K562 (cell line): ENCODE measurements at regions not wholly inside any gene's neighbourhood (a gene's known extent, or its start where the extent isn't known, plus 50 kb on each side); places are given as distances from the start of the nearest gene placed in this dataset.
A peak's percentile ranks its signal among the peaks of the same experiment; 100 is the strongest.

Source experiments
- BRF1 ChIP-seq: IDR thresholded peaks from 3 replicates; pipeline ENCODE4 v1.6.1; 2011; ENCODE audit warnings: borderline replicate concordance, mild to moderate bottlenecking; ENCODE audit not compliant: insufficient read length; ENCODE audit errors: extremely low read depth
- CHD4 ChIP-seq: fragments of 200-600 bp; sonication (generic); IDR thresholded peaks from 3 replicates; pipeline ENCODE4 v1.6.1; 2012; ENCODE audit warnings: low read depth, mild to moderate bottlenecking, mixed read lengths, low read length, inconsistent platforms; ENCODE audit not compliant: insufficient read depth, insufficient replicate concordance, poor library complexity, severe bottlenecking
- FOXK2 ChIP-seq, 2 experiments: fragments of 450-650 bp; IDR thresholded peaks in 1 of 2; conservative IDR thresholded peaks in 1 of 2; 2 replicates each; pipeline ENCODE4 v1.6.1; 2016; ENCODE audit warnings: low read depth in 2 of 2, mild to moderate bottlenecking in 1 of 2
- IRF2 ChIP-seq: sonication (generic); formaldehyde crosslinking; IDR thresholded peaks from 2 replicates; pipeline ENCODE4 v1.8.1; 2022; ENCODE audit warnings: mild to moderate bottlenecking, missing genetic modification reagents
- KAT7 ChIP-seq: sonication (generic); formaldehyde crosslinking; IDR thresholded peaks from 2 replicates; pipeline ENCODE4 v1.8.0; 2022; ENCODE audit warnings: missing genetic modification reagents, mild to moderate bottlenecking, borderline replicate concordance
- KLF1 ChIP-seq: fragments of 450-650 bp; IDR thresholded peaks from 2 replicates; pipeline ENCODE4 v1.6.1; 2016; ENCODE audit warnings: missing genetic modification characterization, missing compliant biosample characterization
- KLF6 ChIP-seq: fragments of 250-450 bp; sonication (Bioruptor Pico); IDR thresholded peaks from 2 replicates; pipeline ENCODE4 v1.4.0; 2020; ENCODE audit warnings: mild to moderate bottlenecking, moderate library complexity, borderline replicate concordance
- MYC ChIP-seq, 2 experiments: fragments of 250-450 bp in 1 of 2; sonication (Bioruptor Pico) in 1 of 2; IDR thresholded peaks; 2 replicates each; pipeline versions ENCODE4 v1.5.1 to v1.6.1; 2012 to 2021; ENCODE audit warnings: low read depth in 2 of 2, borderline replicate concordance in 1 of 2, improper control_type of control experiment in 1 of 2, low read length in 1 of 2, mild to moderate bottlenecking in 1 of 2, moderate library complexity in 1 of 2
- POLR2AphosphoS2 ChIP-seq: IDR thresholded peaks from 2 replicates; pipeline ENCODE4 v1.6.1; 2012; ENCODE audit warnings: low read length, improper control_type of control experiment
- SIN3B ChIP-seq: fragments of 450-650 bp; IDR thresholded peaks from 2 replicates; pipeline ENCODE4 v1.6.1; 2017; ENCODE audit warnings: low read depth, mild to moderate bottlenecking, moderate library complexity
- ZC3H4 ChIP-seq: sonication (generic); formaldehyde crosslinking; IDR thresholded peaks from 2 replicates; pipeline ENCODE4 v1.9.0; 2021; ENCODE audit warnings: missing genetic modification reagents, borderline replicate concordance
- ZNF212 ChIP-seq: fragments of 450-650 bp; formaldehyde crosslinking; IDR thresholded peaks from 2 replicates; pipeline ENCODE4 v1.4.0; 2020; ENCODE audit warnings: mild to moderate bottlenecking
- ZZZ3 ChIP-seq: fragments of 450-650 bp; IDR thresholded peaks from 2 replicates; pipeline ENCODE4 v1.6.1; 2016; ENCODE audit warnings: antibody characterized with exemption, mild to moderate bottlenecking, moderate library complexity
- TF ChIP-seq, protein P1 (sequence below): fragments of 250-450 bp; sonication (Bioruptor Pico); IDR thresholded peaks from 2 replicates; pipeline ENCODE4 v1.5.0; 2022; ENCODE audit warnings: mild to moderate bottlenecking
- TF ChIP-seq, protein P2 (sequence below): fragments of 450-650 bp; formaldehyde crosslinking; IDR thresholded peaks from 2 replicates; pipeline ENCODE4 v1.4.0; 2022; ENCODE audit warnings: missing genetic modification characterization
- TF ChIP-seq, protein P3 (sequence below), 3 experiments: fragments of 200-800 bp in 1 of 3; fragments of 250-450 bp in 1 of 3; fragments of 450-650 bp in 1 of 3; sonication (Bioruptor Pico) in 1 of 3; sonication (Bioruptor generic) in 1 of 3; formaldehyde crosslinking in 1 of 3; IDR thresholded peaks; 2 replicates each; pipeline versions ENCODE4 v1.6.1 to v1.8.0; 2016 to 2022; ENCODE audit warnings: mild to moderate bottlenecking in 2 of 3, missing genetic modification characterization in 2 of 3, missing compliant biosample characterization in 1 of 3, moderate library complexity in 1 of 3
- TF ChIP-seq, protein P4 (sequence below): IDR thresholded peaks from 3 replicates; pipeline ENCODE4 v1.6.1; 2011; ENCODE audit warnings: borderline replicate concordance, mild to moderate bottlenecking, moderate library complexity; ENCODE audit not compliant: insufficient read length; ENCODE audit errors: extremely low read depth

- no peak for TF ChIP-seq MYC (IDR thresholded peaks at IDR 0.05; ENCODE audit: low read depth, low read length)
- TF ChIP-seq MYC (CRISPR knock-in tag; IDR thresholded peaks at IDR 0.05; ENCODE audit: borderline replicate concordance, low read depth): peak; percentile 95
- TF ChIP-seq, protein P1, sequence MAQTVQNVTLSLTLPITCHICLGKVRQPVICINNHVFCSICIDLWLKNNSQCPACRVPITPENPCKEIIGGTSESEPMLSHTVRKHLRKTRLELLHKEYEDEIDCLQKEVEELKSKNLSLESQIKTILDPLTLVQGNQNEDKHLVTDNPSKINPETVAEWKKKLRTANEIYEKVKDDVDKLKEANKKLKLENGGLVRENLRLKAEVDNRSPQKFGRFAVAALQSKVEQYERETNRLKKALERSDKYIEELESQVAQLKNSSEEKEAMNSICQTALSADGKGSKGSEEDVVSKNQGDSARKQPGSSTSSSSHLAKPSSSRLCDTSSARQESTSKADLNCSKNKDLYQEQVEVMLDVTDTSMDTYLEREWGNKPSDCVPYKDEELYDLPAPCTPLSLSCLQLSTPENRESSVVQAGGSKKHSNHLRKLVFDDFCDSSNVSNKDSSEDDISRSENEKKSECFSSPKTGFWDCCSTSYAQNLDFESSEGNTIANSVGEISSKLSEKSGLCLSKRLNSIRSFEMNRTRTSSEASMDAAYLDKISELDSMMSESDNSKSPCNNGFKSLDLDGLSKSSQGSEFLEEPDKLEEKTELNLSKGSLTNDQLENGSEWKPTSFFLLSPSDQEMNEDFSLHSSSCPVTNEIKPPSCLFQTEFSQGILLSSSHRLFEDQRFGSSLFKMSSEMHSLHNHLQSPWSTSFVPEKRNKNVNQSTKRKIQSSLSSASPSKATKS (CRISPR knock-in tag): peak; percentile 85; the same call in 1 of the 2 replicates
- no peak for TF ChIP-seq CHD4
- TF ChIP-seq, protein P2, sequence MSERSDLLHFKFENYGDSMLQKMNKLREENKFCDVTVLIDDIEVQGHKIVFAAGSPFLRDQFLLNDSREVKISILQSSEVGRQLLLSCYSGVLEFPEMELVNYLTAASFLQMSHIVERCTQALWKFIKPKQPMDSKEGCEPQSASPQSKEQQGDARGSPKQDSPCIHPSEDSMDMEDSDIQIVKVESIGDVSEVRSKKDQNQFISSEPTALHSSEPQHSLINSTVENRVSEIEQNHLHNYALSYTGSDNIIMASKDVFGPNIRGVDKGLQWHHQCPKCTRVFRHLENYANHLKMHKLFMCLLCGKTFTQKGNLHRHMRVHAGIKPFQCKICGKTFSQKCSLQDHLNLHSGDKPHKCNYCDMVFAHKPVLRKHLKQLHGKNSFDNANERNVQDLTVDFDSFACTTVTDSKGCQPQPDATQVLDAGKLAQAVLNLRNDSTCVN: peak; percentile 97
- no peak for TF ChIP-seq KAT7 (CRISPR knock-in tag)
- no peak for TF ChIP-seq SIN3B
- peak; percentile 99 for TF ChIP-seq KLF6 (CRISPR knock-in tag)
- TF ChIP-seq FOXK2 (conservative IDR thresholded peaks at IDR 0.05 in 1 of 2, IDR thresholded peaks at IDR 0.05 in 1 of 2; ENCODE audit: low read depth in 2 of 2): no peak
- TF ChIP-seq POLR2AphosphoS2: no peak
- no peak for TF ChIP-seq BRF1
- 0 out of 2 replicates have a peak, but pooled peaks have one; percentile 56 for TF ChIP-seq KLF1
- TF ChIP-seq ZC3H4: no peak
- TF ChIP-seq ZZZ3: no peak
- TF ChIP-seq IRF2 (CRISPR knock-in tag): no peak
- peak; percentile 85; the same call in 1 of the 2 replicates for TF ChIP-seq ZNF212 (CRISPR knock-in tag)
- TF ChIP-seq, protein P3, sequence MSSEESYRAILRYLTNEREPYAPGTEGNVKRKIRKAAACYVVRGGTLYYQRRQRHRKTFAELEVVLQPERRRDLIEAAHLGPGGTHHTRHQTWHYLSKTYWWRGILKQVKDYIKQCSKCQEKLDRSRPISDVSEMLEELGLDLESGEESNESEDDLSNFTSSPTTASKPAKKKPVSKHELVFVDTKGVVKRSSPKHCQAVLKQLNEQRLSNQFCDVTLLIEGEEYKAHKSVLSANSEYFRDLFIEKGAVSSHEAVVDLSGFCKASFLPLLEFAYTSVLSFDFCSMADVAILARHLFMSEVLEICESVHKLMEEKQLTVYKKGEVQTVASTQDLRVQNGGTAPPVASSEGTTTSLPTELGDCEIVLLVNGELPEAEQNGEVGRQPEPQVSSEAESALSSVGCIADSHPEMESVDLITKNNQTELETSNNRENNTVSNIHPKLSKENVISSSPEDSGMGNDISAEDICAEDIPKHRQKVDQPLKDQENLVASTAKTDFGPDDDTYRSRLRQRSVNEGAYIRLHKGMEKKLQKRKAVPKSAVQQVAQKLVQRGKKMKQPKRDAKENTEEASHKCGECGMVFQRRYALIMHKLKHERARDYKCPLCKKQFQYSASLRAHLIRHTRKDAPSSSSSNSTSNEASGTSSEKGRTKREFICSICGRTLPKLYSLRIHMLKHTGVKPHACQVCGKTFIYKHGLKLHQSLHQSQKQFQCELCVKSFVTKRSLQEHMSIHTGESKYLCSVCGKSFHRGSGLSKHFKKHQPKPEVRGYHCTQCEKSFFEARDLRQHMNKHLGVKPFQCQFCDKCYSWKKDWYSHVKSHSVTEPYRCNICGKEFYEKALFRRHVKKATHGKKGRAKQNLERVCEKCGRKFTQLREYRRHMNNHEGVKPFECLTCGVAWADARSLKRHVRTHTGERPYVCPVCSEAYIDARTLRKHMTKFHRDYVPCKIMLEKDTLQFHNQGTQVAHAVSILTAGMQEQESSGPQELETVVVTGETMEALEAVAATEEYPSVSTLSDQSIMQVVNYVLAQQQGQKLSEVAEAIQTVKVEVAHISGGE (CRISPR knock-in tag; IDR thresholded peaks at IDR 0.05): peak in 1 of 3 experiments; percentile 88; a peak in 2 of 6 replicates
- TF ChIP-seq, protein P4, sequence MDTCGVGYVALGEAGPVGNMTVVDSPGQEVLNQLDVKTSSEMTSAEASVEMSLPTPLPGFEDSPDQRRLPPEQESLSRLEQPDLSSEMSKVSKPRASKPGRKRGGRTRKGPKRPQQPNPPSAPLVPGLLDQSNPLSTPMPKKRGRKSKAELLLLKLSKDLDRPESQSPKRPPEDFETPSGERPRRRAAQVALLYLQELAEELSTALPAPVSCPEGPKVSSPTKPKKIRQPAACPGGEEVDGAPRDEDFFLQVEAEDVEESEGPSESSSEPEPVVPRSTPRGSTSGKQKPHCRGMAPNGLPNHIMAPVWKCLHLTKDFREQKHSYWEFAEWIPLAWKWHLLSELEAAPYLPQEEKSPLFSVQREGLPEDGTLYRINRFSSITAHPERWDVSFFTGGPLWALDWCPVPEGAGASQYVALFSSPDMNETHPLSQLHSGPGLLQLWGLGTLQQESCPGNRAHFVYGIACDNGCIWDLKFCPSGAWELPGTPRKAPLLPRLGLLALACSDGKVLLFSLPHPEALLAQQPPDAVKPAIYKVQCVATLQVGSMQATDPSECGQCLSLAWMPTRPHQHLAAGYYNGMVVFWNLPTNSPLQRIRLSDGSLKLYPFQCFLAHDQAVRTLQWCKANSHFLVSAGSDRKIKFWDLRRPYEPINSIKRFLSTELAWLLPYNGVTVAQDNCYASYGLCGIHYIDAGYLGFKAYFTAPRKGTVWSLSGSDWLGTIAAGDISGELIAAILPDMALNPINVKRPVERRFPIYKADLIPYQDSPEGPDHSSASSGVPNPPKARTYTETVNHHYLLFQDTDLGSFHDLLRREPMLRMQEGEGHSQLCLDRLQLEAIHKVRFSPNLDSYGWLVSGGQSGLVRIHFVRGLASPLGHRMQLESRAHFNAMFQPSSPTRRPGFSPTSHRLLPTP: no peak
Measured at GRCh38 chr12:32021346-32021773, 62.1 kb downstream of the RESF1 start (continued).
